Effector memory CD4-positive, alpha-beta T cell (primary cell): ENCODE measurements at regions not wholly inside any gene's neighbourhood (a gene's known extent, or its start where the extent isn't known, plus 50 kb on each side); places are given as distances from the start of the nearest gene placed in this dataset.
"Not testable (repeated sequence)": the region's sequence is repeated elsewhere in the genome, so short reads cannot be mapped to it uniquely, and the experiment has no call there.

Source experiments
- DNase-seq, 3 donors: peaks; one replicate each; pipeline ENCODE4 v3.0.0-alpha.2; 2020
- H3K27ac ChIP-seq: 2 replicates; pipeline ENCODE4 v1.7.0; 2013; ENCODE audit warnings: mild to moderate bottlenecking, low read length, moderate library complexity; ENCODE audit not compliant: insufficient read depth, poor library complexity, severe bottlenecking
- H3K27me3 ChIP-seq: replicated peaks from 2 replicates; pipeline ENCODE4 v1.7.0; 2013; ENCODE audit warnings: mild to moderate bottlenecking, low read length; ENCODE audit not compliant: insufficient read depth, control insufficient read depth, poor library complexity, severe bottlenecking
- H3K36me3 ChIP-seq: 2 replicates; pipeline ENCODE4 v1.7.0; 2013; ENCODE audit warnings: mild to moderate bottlenecking, low read length, moderate library complexity; ENCODE audit not compliant: control insufficient read depth, insufficient read depth
- H3K4me1 ChIP-seq: 2 replicates; pipeline ENCODE4 v1.7.0; 2013; ENCODE audit warnings: low read length, mild to moderate bottlenecking; ENCODE audit not compliant: control insufficient read depth, insufficient read depth, poor library complexity, severe bottlenecking
- H3K4me3 ChIP-seq: 2 replicates; pipeline ENCODE4 v1.7.0; 2013; ENCODE audit warnings: low read length, low read depth, mild to moderate bottlenecking; ENCODE audit not compliant: insufficient read depth, poor library complexity, severe bottlenecking
- H3K9me3 ChIP-seq: 2 replicates; pipeline ENCODE4 v1.7.0; 2013; ENCODE audit warnings: mild to moderate bottlenecking, low read length, moderate library complexity; ENCODE audit not compliant: control insufficient read depth

GRCh38 chr18:8529609-8530008 lies 79.6 kb upstream of the RAB12 start:
- peaks cover 5% of the 10 kb centered on the region for H3K9me3 ChIP-seq
- H3K36me3 ChIP-seq, result no peaks in the 10 kb centered on the region
- H3K27me3 ChIP-seq, result no peaks in the 10 kb centered on the region
- H3K27ac ChIP-seq, result no peak overlapping the region
- no peaks in the 10 kb centered on the region for H3K4me1 ChIP-seq
- DNase-seq, result no peak
- no peak overlapping the region for H3K4me3 ChIP-seq

GRCh38 chr18:8531084-8531483 lies 78.2 kb upstream of the RAB12 start:
- not testable (repeated sequence) for H3K4me3 ChIP-seq, H3K4me1 ChIP-seq, DNase-seq, H3K27me3 ChIP-seq, H3K36me3 ChIP-seq, H3K9me3 ChIP-seq, H3K27ac ChIP-seq

GRCh38 chr18:8536231-8536630 lies 73.0 kb upstream of the RAB12 start:
- Histone ChIP-seq H3K27ac (no peak overlapping the region), H3K4me3 (no peak overlapping the region), H3K36me3 (no peaks in the 10 kb centered on the region), H3K9me3 (no peaks in the 10 kb centered on the region), H3K27me3 (no peaks in the 10 kb centered on the region), H3K4me1 (no peaks in the 10 kb centered on the region)
- no peak for DNase-seq

GRCh38 chr18:8536922-8537321 lies 72.3 kb upstream of the RAB12 start:
- no peaks in the 10 kb centered on the region for H3K9me3 ChIP-seq
- no peak for DNase-seq
- H3K4me1 ChIP-seq, result no peaks in the 10 kb centered on the region
- H3K27ac ChIP-seq, result no peak overlapping the region
- H3K4me3 ChIP-seq, result no peak overlapping the region
- no peaks in the 10 kb centered on the region for H3K36me3 ChIP-seq
- no peaks in the 10 kb centered on the region for H3K27me3 ChIP-seq

- Histone ChIP-seq H3K36me3 (no peaks in the 10 kb centered on the region), H3K4me3 (no peak overlapping the region), H3K9me3 (no peaks in the 10 kb centered on the region), H3K4me1 (no peaks in the 10 kb centered on the region), H3K27me3 (no peaks in the 10 kb centered on the region), H3K27ac (no peak overlapping the region)
- DNase-seq, result no peak
These were observed 71.8 kb upstream of the RAB12 start for GRCh38 chr18:8537400-8537799.

- Histone ChIP-seq H3K4me3 (no peak overlapping the region), H3K27ac (no peak overlapping the region), H3K9me3 (no peaks in the 10 kb centered on the region), H3K36me3 (no peaks in the 10 kb centered on the region), H3K27me3 (no peaks in the 10 kb centered on the region), H3K4me1 (no peaks in the 10 kb centered on the region)
- DNase-seq, result no peak
These were observed 70.3 kb upstream of the RAB12 start for GRCh38 chr18:8538935-8539334.

- no peak for DNase-seq
- Histone ChIP-seq H3K4me1 (no peaks in the 10 kb centered on the region), H3K9me3 (no peaks in the 10 kb centered on the region), H3K27me3 (no peaks in the 10 kb centered on the region), H3K36me3 (no peaks in the 10 kb centered on the region), H3K4me3 (no peak overlapping the region), H3K27ac (no peak overlapping the region)
These were observed 62.6 kb upstream of the RAB12 start for GRCh38 chr18:8546677-8547076.

GRCh38 chr18:8548186-8548585 lies 61.1 kb upstream of the RAB12 start:
- no peaks in the 10 kb centered on the region for H3K36me3 ChIP-seq
- no peaks in the 10 kb centered on the region for H3K27me3 ChIP-seq
- DNase-seq, result no peak
- no peak overlapping the region for H3K4me3 ChIP-seq
- H3K9me3 ChIP-seq, result no peaks in the 10 kb centered on the region
- no peaks in the 10 kb centered on the region for H3K4me1 ChIP-seq
- H3K27ac ChIP-seq, result no peak overlapping the region

- Histone ChIP-seq H3K4me1 (no peaks in the 10 kb centered on the region), H3K27me3 (no peaks in the 10 kb centered on the region), H3K27ac (no peak overlapping the region), H3K4me3 (no peak overlapping the region), H3K36me3 (no peaks in the 10 kb centered on the region), H3K9me3 (no peaks in the 10 kb centered on the region)
- no peak for DNase-seq
These were observed 59.9 kb upstream of the RAB12 start for GRCh38 chr18:8549254-8549757.

GRCh38 chr18:8552151-8552550 lies 57.1 kb upstream of the RAB12 start:
- Histone ChIP-seq H3K9me3 (no peaks in the 10 kb centered on the region), H3K27ac (no peak overlapping the region), H3K4me3 (no peak overlapping the region), H3K4me1 (no peaks in the 10 kb centered on the region), H3K36me3 (no peaks in the 10 kb centered on the region), H3K27me3 (no peaks in the 10 kb centered on the region)
- DNase-seq, result no peak

- Histone ChIP-seq H3K4me1 (no peaks in the 10 kb centered on the region), H3K27ac (no peak overlapping the region), H3K9me3 (no peaks in the 10 kb centered on the region), H3K36me3 (no peaks in the 10 kb centered on the region), H3K27me3 (no peaks in the 10 kb centered on the region), H3K4me3 (no peak overlapping the region)
- no peak for DNase-seq
These were observed 54.9 kb upstream of the RAB12 start for GRCh38 chr18:8554354-8554753.
